ENCODE measurements at regions not wholly inside any gene's neighbourhood (a gene's known extent, or its start where the extent isn't known, plus 50 kb on each side); places are given as distances from the start of the nearest gene placed in this dataset.
A peak's percentile ranks its signal among the peaks of the same experiment; 100 is the strongest.

DNA sequence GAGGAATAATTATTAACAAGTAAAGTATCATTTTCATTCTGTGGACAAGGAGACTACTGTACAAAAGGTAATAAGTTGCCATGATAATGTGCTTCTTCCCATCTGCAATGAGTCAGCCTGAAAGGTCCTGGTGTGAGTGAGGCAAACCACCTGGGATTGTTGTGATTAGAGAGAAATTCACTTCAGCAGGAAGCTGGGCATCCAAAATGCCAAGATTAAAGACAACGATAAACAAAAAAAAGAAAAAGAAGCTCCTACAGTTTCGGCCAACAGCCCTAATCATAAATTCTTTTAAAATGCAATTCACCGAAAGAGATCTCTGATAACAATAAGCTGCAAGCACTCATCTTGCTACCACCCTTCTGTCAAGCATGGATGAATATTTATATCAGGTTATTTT, 507.8 kb downstream of the TUSC7 start:
- Histone ChIP-seq H3K9ac (ENCODE audit: low read length) (no peak overlapping the region), H3K9me3 (ENCODE audit: insufficient read depth, low read length) (0 out of 2 replicates have a peak, but pooled peaks cover 1% of the 10 kb centered on the region), H2AFZ (ENCODE audit: low read depth, low read length) (no peak overlapping the region), H4K20me1 (ENCODE audit: insufficient read depth, low read length) (no peaks in the 10 kb centered on the region), H3K79me2 (ENCODE audit: low read length) (no peaks in the 10 kb centered on the region), H3K27me3 (ENCODE audit: low read depth, low read length) (peaks cover 16% of the 10 kb centered on the region), H3K4me3 (ENCODE audit: low read length) (no peak overlapping the region), H3K4me1 (ENCODE audit: low read length) (no peaks in the 10 kb centered on the region), H3K4me2 (ENCODE audit: low read length) (no peak overlapping the region), H3K27ac (ENCODE audit: low read length) (no peak overlapping the region), H3K36me3 (replicated peaks; ENCODE audit: low read depth, low read length) (no peaks in the 10 kb centered on the region)
- TF ChIP-seq EZH2phosphoT487 (IDR thresholded peaks at IDR 0.05; ENCODE audit: low read depth): no peak
- TF ChIP-seq, protein P1, sequence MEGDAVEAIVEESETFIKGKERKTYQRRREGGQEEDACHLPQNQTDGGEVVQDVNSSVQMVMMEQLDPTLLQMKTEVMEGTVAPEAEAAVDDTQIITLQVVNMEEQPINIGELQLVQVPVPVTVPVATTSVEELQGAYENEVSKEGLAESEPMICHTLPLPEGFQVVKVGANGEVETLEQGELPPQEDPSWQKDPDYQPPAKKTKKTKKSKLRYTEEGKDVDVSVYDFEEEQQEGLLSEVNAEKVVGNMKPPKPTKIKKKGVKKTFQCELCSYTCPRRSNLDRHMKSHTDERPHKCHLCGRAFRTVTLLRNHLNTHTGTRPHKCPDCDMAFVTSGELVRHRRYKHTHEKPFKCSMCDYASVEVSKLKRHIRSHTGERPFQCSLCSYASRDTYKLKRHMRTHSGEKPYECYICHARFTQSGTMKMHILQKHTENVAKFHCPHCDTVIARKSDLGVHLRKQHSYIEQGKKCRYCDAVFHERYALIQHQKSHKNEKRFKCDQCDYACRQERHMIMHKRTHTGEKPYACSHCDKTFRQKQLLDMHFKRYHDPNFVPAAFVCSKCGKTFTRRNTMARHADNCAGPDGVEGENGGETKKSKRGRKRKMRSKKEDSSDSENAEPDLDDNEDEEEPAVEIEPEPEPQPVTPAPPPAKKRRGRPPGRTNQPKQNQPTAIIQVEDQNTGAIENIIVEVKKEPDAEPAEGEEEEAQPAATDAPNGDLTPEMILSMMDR (IDR thresholded peaks at IDR 0.05; ENCODE audit: low read depth, low read length): no peak

DNA sequence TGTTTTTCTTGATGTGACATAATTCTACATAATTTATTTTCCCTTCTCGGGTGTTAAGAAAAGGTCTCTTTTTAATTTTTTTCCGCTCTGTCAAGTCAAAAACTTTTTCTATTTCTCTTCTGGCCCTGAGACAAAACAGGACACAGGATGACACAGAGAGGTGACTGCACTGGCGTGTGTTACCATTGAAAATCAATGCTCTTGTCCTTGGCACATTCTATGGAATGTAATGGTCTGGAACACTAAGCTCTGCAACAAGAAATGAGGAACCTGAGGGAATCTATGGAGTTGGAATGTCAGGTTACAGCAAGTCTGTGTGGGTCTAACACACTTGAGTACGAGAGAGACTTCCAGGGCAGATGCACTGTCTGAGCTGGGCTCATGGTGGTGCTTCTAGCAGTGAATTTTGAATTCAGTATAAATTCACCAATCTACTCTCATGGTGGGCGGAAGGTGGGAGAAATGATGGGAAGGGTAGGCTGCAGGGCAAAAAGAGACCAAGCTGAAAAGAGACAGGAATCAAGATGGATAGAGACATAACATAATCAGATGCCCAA, 508.3 kb downstream of the TUSC7 start:
- Histone ChIP-seq H2AFZ (ENCODE audit: low read depth, low read length) (no peak overlapping the region), H3K27ac (ENCODE audit: low read length) (no peak overlapping the region), H3K9ac (ENCODE audit: low read length) (no peak overlapping the region), H3K79me2 (ENCODE audit: low read length) (no peaks in the 10 kb centered on the region), H3K4me1 (ENCODE audit: low read length) (no peaks in the 10 kb centered on the region), H4K20me1 (ENCODE audit: insufficient read depth, low read length) (no peaks in the 10 kb centered on the region), H3K4me3 (ENCODE audit: low read length) (no peak overlapping the region), H3K4me2 (ENCODE audit: low read length) (no peak overlapping the region), H3K9me3 (ENCODE audit: insufficient read depth, low read length) (no peaks in the 10 kb centered on the region), H3K27me3 (ENCODE audit: low read depth, low read length) (peaks cover 16% of the 10 kb centered on the region), H3K36me3 (replicated peaks; ENCODE audit: low read depth, low read length) (no peaks in the 10 kb centered on the region)
- TF ChIP-seq, protein P1 (IDR thresholded peaks at IDR 0.05; ENCODE audit: low read depth, low read length): no peak
- TF ChIP-seq EZH2phosphoT487 (IDR thresholded peaks at IDR 0.05; ENCODE audit: low read depth): no peak

DNA sequence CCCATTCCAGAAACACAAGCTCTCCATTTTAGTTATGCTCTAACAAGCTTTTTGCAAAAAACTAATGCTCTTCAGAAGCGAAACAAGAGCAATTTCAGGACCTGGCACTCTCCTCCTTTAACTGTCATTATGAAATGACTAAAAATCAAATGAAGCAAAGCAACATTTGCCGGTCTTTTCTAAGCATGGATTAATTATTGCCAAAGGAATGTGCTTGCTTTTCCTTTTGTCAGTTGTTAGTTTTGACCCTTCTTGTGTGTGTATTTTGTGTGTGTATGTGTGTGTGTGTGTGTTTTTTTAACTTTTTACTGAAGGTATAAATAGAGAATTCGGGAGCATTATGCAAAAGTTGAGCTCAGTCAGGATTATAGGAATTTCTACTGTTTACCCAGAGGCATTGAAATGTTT, 509.1 kb downstream of the TUSC7 start:
- H3K79me2 ChIP-seq (ENCODE audit: low read length): no peaks in the 10 kb centered on the region
- no peak overlapping the region for H3K9ac ChIP-seq (ENCODE audit: low read length)
- no peak for TF ChIP-seq EZH2phosphoT487 (IDR thresholded peaks at IDR 0.05; ENCODE audit: low read depth)
- TF ChIP-seq, protein P1 (IDR thresholded peaks at IDR 0.05; ENCODE audit: low read depth, low read length): no peak
- no peak overlapping the region for H3K27ac ChIP-seq (ENCODE audit: low read length)
- peaks cover 16% of the 10 kb centered on the region for H3K27me3 ChIP-seq (ENCODE audit: low read depth, low read length)
- no peak overlapping the region for H2AFZ ChIP-seq (ENCODE audit: low read depth, low read length)
- H3K9me3 ChIP-seq (ENCODE audit: insufficient read depth, low read length): no peaks in the 10 kb centered on the region
- no peaks in the 10 kb centered on the region for H4K20me1 ChIP-seq (ENCODE audit: insufficient read depth, low read length)
- H3K4me1 ChIP-seq (ENCODE audit: low read length): no peaks in the 10 kb centered on the region
- H3K4me3 ChIP-seq (ENCODE audit: low read length): no peak overlapping the region
- H3K36me3 ChIP-seq (replicated peaks; ENCODE audit: low read depth, low read length): no peaks in the 10 kb centered on the region
- 0 out of 2 replicates have a peak overlapping the region, but pooled peaks have one; percentile 14 for H3K4me2 ChIP-seq (ENCODE audit: low read length)

DNA sequence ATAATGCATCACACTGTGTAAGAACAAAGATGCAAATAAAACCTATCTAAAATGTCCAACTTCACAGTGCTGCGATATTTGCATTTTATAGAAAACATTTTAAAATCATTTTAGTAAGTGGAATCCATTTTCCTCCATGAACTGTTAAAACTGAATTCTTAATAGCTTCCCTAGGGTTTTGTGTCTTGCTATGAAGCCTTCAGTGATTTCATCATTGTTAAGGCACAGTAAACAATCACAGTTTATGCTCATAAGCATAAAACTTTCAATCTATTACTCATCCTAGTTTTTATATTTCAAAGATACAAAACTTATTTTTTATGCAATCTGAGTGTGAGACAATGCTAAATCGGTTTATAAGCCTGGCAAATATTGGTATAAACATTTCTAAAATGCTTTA, 509.7 kb downstream of the TUSC7 start:
- H3K9me3 ChIP-seq (ENCODE audit: insufficient read depth, low read length): no peaks in the 10 kb centered on the region
- no peak overlapping the region for H3K9ac ChIP-seq (ENCODE audit: low read length)
- H3K4me3 ChIP-seq (ENCODE audit: low read length): no peak overlapping the region
- no peak overlapping the region for H3K27ac ChIP-seq (ENCODE audit: low read length)
- H3K27me3 ChIP-seq (ENCODE audit: low read depth, low read length): peaks cover 16% of the 10 kb centered on the region
- H3K4me1 ChIP-seq (ENCODE audit: low read length): no peaks in the 10 kb centered on the region
- no peak for TF ChIP-seq EZH2phosphoT487 (IDR thresholded peaks at IDR 0.05; ENCODE audit: low read depth)
- TF ChIP-seq, protein P1 (IDR thresholded peaks at IDR 0.05; ENCODE audit: low read depth, low read length): no peak
- no peaks in the 10 kb centered on the region for H4K20me1 ChIP-seq (ENCODE audit: insufficient read depth, low read length)
- no peak overlapping the region for H2AFZ ChIP-seq (ENCODE audit: low read depth, low read length)
- H3K79me2 ChIP-seq (ENCODE audit: low read length): no peaks in the 10 kb centered on the region
- no peak overlapping the region for H3K4me2 ChIP-seq (ENCODE audit: low read length)
- no peaks in the 10 kb centered on the region for H3K36me3 ChIP-seq (replicated peaks; ENCODE audit: low read depth, low read length)

Measured in OCI-LY3 (cell line).